Liver (tissue), 8 donors: ENCODE measurements at regions not wholly inside any gene's neighbourhood (a gene's known extent, or its start where the extent isn't known, plus 50 kb on each side); places are given as distances from the start of the nearest gene placed in this dataset.

ENCODE experiments used
- DNase-seq: peaks from one replicate; pipeline ENCODE4 v3.0.0-alpha.2; 2017; ENCODE audit warnings: low spot score
- H3K27ac ChIP-seq, 2 donors: one replicate each; pipeline ENCODE4 v1.7.0; 2013; ENCODE audit warnings: inconsistent platforms in 2 of 2, low read length in 2 of 2, control low read depth in 1 of 2, low read depth in 1 of 2, mild to moderate bottlenecking in 1 of 2
- H3K27me3 ChIP-seq, 4 donors: one replicate each; pipeline versions ENCODE4 v1.6.1 to v1.7.0; 2013; ENCODE audit warnings: low read length in 3 of 4, inconsistent platforms in 1 of 4, mild to moderate bottlenecking in 1 of 4, moderate library complexity in 1 of 4; ENCODE audit not compliant: control insufficient read depth in 4 of 4, insufficient read depth in 4 of 4
- H3K36me3 ChIP-seq, 4 donors: one replicate each; pipeline versions ENCODE4 v1.6.1 to v1.7.0; 2013; ENCODE audit warnings: low read length in 3 of 4, mild to moderate bottlenecking in 3 of 4, low read depth in 1 of 4, moderate library complexity in 1 of 4; ENCODE audit not compliant: control insufficient read depth in 4 of 4, insufficient read depth in 3 of 4
- H3K4me1 ChIP-seq, 4 donors: one replicate each; pipeline versions ENCODE4 v1.6.1 to v1.7.0; 2013; ENCODE audit warnings: low read length in 3 of 4, mild to moderate bottlenecking in 3 of 4, moderate library complexity in 1 of 4; ENCODE audit not compliant: control insufficient read depth in 4 of 4, insufficient read depth in 4 of 4
- H3K4me3 ChIP-seq, 3 donors: one replicate each; pipeline versions ENCODE4 v1.6.1 to v1.7.0; 2013; ENCODE audit warnings: low read length in 3 of 3, control low read depth in 1 of 3, low read depth in 1 of 3, mild to moderate bottlenecking in 1 of 3
- H3K9ac ChIP-seq, 2 donors: one replicate each; pipeline ENCODE4 v1.7.0; 2013; ENCODE audit warnings: low read length in 2 of 2, mild to moderate bottlenecking in 2 of 2, moderate library complexity in 2 of 2, control low read depth in 1 of 2, low read depth in 1 of 2
- H3K9me3 ChIP-seq, 4 donors: one replicate each; pipeline versions ENCODE4 v1.6.1 to v1.7.0; 2013; ENCODE audit warnings: low read length in 3 of 4; ENCODE audit not compliant: control insufficient read depth in 4 of 4
- EGR1 ChIP-seq, 2 donors: IDR thresholded peaks; 2 replicates each; pipeline ENCODE4 v1.6.1; 2016 to 2018; ENCODE audit warnings: antibody characterized with exemption in 2 of 2, low read depth in 2 of 2
- FOXA2 ChIP-seq: IDR thresholded peaks from 2 replicates; pipeline ENCODE4 v1.6.1; 2016; ENCODE audit warnings: antibody characterized with exemption
- HNF4A ChIP-seq, 2 donors: conservative IDR thresholded peaks; 2 replicates each; pipeline ENCODE4 v1.6.1; 2016; ENCODE audit warnings: antibody characterized with exemption in 2 of 2, mild to moderate bottlenecking in 2 of 2
- HNF4G ChIP-seq: IDR thresholded peaks from 2 replicates; pipeline ENCODE4 v1.6.1; 2016; ENCODE audit warnings: antibody characterized with exemption
- JUND ChIP-seq, 2 donors: IDR thresholded peaks; 2 replicates each; pipeline ENCODE4 v1.6.1; 2016; ENCODE audit warnings: antibody characterized with exemption in 2 of 2
- NR2F2 ChIP-seq: IDR thresholded peaks from 2 replicates; pipeline ENCODE4 v1.6.1; 2016; ENCODE audit warnings: antibody characterized with exemption
- RAD21 ChIP-seq, 2 donors: IDR thresholded peaks; 2 replicates each; pipeline ENCODE4 v1.6.1; 2016; ENCODE audit warnings: antibody characterized with exemption in 2 of 2, mild to moderate bottlenecking in 2 of 2
- RXRA ChIP-seq, 2 donors: IDR thresholded peaks; 2 replicates each; pipeline ENCODE4 v1.6.1; 2017 to 2018; ENCODE audit warnings: antibody characterized with exemption in 2 of 2, mild to moderate bottlenecking in 1 of 2
- TAF1 ChIP-seq: conservative IDR thresholded peaks from 2 replicates; pipeline ENCODE4 v1.6.1; 2016; ENCODE audit warnings: antibody characterized with exemption, mild to moderate bottlenecking
- YY1 ChIP-seq: IDR thresholded peaks from 2 replicates; pipeline ENCODE4 v1.6.1; 2016; ENCODE audit warnings: antibody characterized with exemption, mild to moderate bottlenecking
- WGBS: extraction: QIAGEN DNeasy Blood & Tissue Kit; methylation state at CpG from one replicate; pipeline ENCODE4 v1.1.7; 2013; 5-methylcytosine and 5-hydroxymethylcytosine counted together
- TF ChIP-seq, protein P1 (sequence below): IDR thresholded peaks from 2 replicates; pipeline ENCODE4 v1.6.1; 2016; ENCODE audit warnings: antibody characterized with exemption, mild to moderate bottlenecking
- TF ChIP-seq, protein P2 (sequence below): IDR thresholded peaks from 2 replicates; pipeline ENCODE4 v1.6.1; 2016; ENCODE audit warnings: antibody characterized with exemption
- TF ChIP-seq, protein P3 (sequence below): fragments of 150-350 bp; IDR thresholded peaks from 2 replicates; pipeline ENCODE4 v1.5.1; 2017; ENCODE audit warnings: improper control_type of control experiment, low read depth, low read length; ENCODE audit not compliant: missing input control
- TF ChIP-seq, protein P4 (sequence below): IDR thresholded peaks from 2 replicates; pipeline ENCODE4 v1.6.1; 2016; ENCODE audit warnings: antibody characterized with exemption
- donor health status: healthy.
- donor health status: healthy.
- donor health status: healthy.
- donor health status: healthy.
- donor health status: healthy.

DNA sequence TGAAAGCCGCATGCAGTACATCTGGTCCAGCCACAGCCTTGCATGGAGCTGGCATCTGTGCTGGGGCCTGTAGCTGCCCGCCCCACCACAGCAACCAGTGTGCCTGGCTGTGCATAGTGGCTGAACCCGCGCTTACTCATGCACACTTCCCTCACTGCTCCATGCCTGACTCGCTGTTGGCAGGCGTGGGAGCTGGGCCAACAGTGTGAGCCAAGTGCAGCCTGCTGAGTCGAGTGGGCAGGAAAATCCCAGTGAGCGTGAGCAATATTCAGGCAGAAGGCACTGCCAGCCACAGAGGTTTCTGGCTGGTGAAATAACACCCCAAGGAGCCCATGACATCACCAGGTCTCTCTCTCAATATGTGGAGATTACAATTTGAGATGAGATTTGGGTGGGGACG is 1674.1 kb upstream of the TMEFF2 start:
- H3K4me3 ChIP-seq: no peak overlapping the region
- no peaks in the 10 kb centered on the region for H3K36me3 ChIP-seq
- H3K4me1 ChIP-seq: no peaks in the 10 kb centered on the region
- WGBS: 79% methylated on average over 9 of the region's 9 CpGs
- no peak overlapping the region for H3K27ac ChIP-seq
- H3K9me3 ChIP-seq: peaks cover 0 to 4% (median 0%) of the 10 kb centered on the region in 4 donors
- no peak for TF ChIP-seq HNF4G
- TF ChIP-seq, protein P1, sequence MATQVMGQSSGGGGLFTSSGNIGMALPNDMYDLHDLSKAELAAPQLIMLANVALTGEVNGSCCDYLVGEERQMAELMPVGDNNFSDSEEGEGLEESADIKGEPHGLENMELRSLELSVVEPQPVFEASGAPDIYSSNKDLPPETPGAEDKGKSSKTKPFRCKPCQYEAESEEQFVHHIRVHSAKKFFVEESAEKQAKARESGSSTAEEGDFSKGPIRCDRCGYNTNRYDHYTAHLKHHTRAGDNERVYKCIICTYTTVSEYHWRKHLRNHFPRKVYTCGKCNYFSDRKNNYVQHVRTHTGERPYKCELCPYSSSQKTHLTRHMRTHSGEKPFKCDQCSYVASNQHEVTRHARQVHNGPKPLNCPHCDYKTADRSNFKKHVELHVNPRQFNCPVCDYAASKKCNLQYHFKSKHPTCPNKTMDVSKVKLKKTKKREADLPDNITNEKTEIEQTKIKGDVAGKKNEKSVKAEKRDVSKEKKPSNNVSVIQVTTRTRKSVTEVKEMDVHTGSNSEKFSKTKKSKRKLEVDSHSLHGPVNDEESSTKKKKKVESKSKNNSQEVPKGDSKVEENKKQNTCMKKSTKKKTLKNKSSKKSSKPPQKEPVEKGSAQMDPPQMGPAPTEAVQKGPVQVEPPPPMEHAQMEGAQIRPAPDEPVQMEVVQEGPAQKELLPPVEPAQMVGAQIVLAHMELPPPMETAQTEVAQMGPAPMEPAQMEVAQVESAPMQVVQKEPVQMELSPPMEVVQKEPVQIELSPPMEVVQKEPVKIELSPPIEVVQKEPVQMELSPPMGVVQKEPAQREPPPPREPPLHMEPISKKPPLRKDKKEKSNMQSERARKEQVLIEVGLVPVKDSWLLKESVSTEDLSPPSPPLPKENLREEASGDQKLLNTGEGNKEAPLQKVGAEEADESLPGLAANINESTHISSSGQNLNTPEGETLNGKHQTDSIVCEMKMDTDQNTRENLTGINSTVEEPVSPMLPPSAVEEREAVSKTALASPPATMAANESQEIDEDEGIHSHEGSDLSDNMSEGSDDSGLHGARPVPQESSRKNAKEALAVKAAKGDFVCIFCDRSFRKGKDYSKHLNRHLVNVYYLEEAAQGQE: no peak
- TF ChIP-seq TAF1: no peak
- TF ChIP-seq YY1: no peak
- no peak for TF ChIP-seq JUND (IDR thresholded peaks at IDR 0.05)
- TF ChIP-seq, protein P2, sequence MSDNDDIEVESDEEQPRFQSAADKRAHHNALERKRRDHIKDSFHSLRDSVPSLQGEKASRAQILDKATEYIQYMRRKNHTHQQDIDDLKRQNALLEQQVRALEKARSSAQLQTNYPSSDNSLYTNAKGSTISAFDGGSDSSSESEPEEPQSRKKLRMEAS: no peak
- no peak for TF ChIP-seq NR2F2
- TF ChIP-seq, protein P3, sequence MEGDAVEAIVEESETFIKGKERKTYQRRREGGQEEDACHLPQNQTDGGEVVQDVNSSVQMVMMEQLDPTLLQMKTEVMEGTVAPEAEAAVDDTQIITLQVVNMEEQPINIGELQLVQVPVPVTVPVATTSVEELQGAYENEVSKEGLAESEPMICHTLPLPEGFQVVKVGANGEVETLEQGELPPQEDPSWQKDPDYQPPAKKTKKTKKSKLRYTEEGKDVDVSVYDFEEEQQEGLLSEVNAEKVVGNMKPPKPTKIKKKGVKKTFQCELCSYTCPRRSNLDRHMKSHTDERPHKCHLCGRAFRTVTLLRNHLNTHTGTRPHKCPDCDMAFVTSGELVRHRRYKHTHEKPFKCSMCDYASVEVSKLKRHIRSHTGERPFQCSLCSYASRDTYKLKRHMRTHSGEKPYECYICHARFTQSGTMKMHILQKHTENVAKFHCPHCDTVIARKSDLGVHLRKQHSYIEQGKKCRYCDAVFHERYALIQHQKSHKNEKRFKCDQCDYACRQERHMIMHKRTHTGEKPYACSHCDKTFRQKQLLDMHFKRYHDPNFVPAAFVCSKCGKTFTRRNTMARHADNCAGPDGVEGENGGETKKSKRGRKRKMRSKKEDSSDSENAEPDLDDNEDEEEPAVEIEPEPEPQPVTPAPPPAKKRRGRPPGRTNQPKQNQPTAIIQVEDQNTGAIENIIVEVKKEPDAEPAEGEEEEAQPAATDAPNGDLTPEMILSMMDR: no peak
- no peak for TF ChIP-seq RAD21 (IDR thresholded peaks at IDR 0.05)
- DNase-seq: no peak
- no peaks in the 10 kb centered on the region for H3K27me3 ChIP-seq
- no peak overlapping the region for H3K9ac ChIP-seq

DNA sequence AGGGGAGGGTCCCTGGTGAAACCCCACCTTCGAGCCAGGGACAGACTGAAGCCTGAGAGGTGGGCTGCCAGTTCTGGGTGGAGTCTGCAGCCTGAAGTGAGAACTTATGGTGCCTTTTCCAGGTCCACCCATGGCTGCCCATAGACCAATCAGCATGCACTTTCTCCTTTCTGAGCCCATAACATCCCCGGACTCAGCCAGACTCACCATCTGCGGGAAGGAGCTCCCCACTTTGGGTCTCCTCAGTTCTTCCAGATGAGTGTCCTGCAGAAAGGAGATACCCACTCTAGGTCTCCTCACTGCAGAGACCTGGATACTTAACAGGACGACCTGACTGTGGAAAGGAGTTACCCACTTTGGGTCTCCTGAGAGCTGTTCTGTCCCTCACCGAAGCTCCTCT is 1673.4 kb upstream of the TMEFF2 start:
- Histone ChIP-seq H3K4me3 (no peak overlapping the region), H3K27me3 (no peaks in the 10 kb centered on the region), H3K4me1 (no peaks in the 10 kb centered on the region), H3K9ac (no peak overlapping the region), H3K36me3 (no peaks in the 10 kb centered on the region), H3K27ac (no peak overlapping the region), H3K9me3 (peaks cover 0 to 4% (median 0%) of the 10 kb centered on the region in 4 donors)
- no peak for TF ChIP-seq FOXA2
- no peak for DNase-seq
- 72% methylated on average over 5 of the region's 5 CpGs for WGBS

DNA sequence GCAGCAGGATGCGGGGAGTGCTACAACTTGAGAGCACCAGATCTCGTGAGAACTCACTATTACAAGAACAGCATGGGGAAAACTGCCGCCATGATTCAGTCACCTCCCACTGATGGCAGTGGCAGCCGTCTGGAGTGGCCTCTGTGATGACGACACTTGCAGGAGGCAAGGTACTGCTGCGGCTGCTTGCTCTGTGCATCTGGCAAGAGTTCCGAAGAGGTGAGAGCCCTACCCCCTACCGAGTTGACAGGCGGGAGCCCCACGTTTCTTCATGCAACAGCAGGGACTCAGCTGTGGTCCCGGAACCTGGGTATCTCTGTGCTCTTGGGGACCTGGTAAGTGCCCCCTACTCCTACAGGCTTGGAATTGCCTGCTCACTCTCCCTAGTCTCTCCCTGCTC is 1672.7 kb upstream of the TMEFF2 start:
- no peak for DNase-seq
- TF ChIP-seq TAF1: no peak
- TF ChIP-seq NR2F2: no peak
- no peak for TF ChIP-seq HNF4A (conservative IDR thresholded peaks at IDR 0.05)
- TF ChIP-seq, protein P4, sequence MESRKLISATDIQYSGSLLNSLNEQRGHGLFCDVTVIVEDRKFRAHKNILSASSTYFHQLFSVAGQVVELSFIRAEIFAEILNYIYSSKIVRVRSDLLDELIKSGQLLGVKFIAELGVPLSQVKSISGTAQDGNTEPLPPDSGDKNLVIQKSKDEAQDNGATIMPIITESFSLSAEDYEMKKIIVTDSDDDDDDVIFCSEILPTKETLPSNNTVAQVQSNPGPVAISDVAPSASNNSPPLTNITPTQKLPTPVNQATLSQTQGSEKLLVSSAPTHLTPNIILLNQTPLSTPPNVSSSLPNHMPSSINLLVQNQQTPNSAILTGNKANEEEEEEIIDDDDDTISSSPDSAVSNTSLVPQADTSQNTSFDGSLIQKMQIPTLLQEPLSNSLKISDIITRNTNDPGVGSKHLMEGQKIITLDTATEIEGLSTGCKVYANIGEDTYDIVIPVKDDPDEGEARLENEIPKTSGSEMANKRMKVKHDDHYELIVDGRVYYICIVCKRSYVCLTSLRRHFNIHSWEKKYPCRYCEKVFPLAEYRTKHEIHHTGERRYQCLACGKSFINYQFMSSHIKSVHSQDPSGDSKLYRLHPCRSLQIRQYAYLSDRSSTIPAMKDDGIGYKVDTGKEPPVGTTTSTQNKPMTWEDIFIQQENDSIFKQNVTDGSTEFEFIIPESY: no peak
- TF ChIP-seq YY1: no peak
- TF ChIP-seq RXRA (IDR thresholded peaks at IDR 0.05): no peak
- TF ChIP-seq JUND (IDR thresholded peaks at IDR 0.05): no peak
- TF ChIP-seq, protein P1: no peak
- no peak for TF ChIP-seq FOXA2
- TF ChIP-seq EGR1 (IDR thresholded peaks at IDR 0.05; ENCODE audit: low read depth in 2 of 2): no peak
- TF ChIP-seq, protein P3: no peak

More for the DNA sequence above, 1672.7 kb upstream of the TMEFF2 start:
- 85% methylated on average over 11 of the region's 11 CpGs for WGBS
- Histone ChIP-seq H3K9ac (no peak overlapping the region), H3K4me1 (no peaks in the 10 kb centered on the region), H3K27ac (no peak overlapping the region), H3K27me3 (no peaks in the 10 kb centered on the region), H3K4me3 (no peak overlapping the region), H3K36me3 (no peaks in the 10 kb centered on the region), H3K9me3 (peaks cover 0 to 4% (median 0%) of the 10 kb centered on the region in 4 donors)
